Naive thymus-derived CD4-positive, alpha-beta T cell (primary cell): ENCODE measurements at regions not wholly inside any gene's neighbourhood (a gene's known extent, or its start where the extent isn't known, plus 50 kb on each side); places are given as distances from the start of the nearest gene placed in this dataset.

Experiments
- ATAC-seq: fragments of 150-1000 bp; cut with Tn5 transposase; 2 replicates; pipeline ENCODE4 v1.10.0; 2021; ENCODE audit warnings: mild to moderate bottlenecking, moderate library complexity
- CTCF ChIA-PET: fragments of 350-600 bp; sonication (Branson Sonifier 250); formaldehyde crosslinking; loops from one replicate; lab custom pipeline; 2021; ENCODE audit warnings: antibody characterized with exemption; lab: Charles Lee
- POLR2A ChIA-PET: fragments of 350-600 bp; sonication (Branson Sonifier 250); formaldehyde crosslinking; loops from one replicate; lab custom pipeline; 2021; ENCODE audit warnings: antibody characterized with exemption, inconsistent platforms; lab: Charles Lee
- DNase-seq, 9 donors: peaks; one replicate each; pipeline versions ENCODE4 v3.0.0 to v3.0.0-alpha.2; 2020 to 2022; ENCODE audit warnings: mixed read lengths in 1 of 9
- H3K27ac ChIP-seq: one replicate; pipeline ENCODE4 v1.7.0; 2013; ENCODE audit warnings: mild to moderate bottlenecking, low read depth, low read length, moderate library complexity
- H3K27me3 ChIP-seq, 2 donors: one replicate each; pipeline ENCODE4 v1.7.0; 2013; ENCODE audit warnings: low read length in 2 of 2, mild to moderate bottlenecking in 2 of 2, moderate library complexity in 2 of 2; ENCODE audit not compliant: control insufficient read depth in 2 of 2, insufficient read depth in 2 of 2
- H3K36me3 ChIP-seq, 3 experiments: 1 replicate in 2 of 3; 2 replicates in 1 of 3; pipeline ENCODE4 v1.7.0; 2013; ENCODE audit warnings: low read length in 3 of 3, mild to moderate bottlenecking in 3 of 3, moderate library complexity in 1 of 3; ENCODE audit not compliant: insufficient read depth in 3 of 3, control insufficient read depth in 2 of 3
- H3K4me1 ChIP-seq, 2 donors: one replicate each; pipeline ENCODE4 v1.7.0; 2013; ENCODE audit warnings: low read length in 2 of 2, mild to moderate bottlenecking in 2 of 2, moderate library complexity in 1 of 2; ENCODE audit not compliant: control insufficient read depth in 2 of 2, insufficient read depth in 2 of 2
- H3K4me3 ChIP-seq: 2 replicates; pipeline ENCODE4 v1.7.0; 2013; ENCODE audit warnings: mild to moderate bottlenecking, low read length
- H3K9me3 ChIP-seq, 3 experiments: 1 replicate in 2 of 3; 2 replicates in 1 of 3; pipeline ENCODE4 v1.7.0; 2013; ENCODE audit warnings: low read length in 3 of 3; ENCODE audit not compliant: control insufficient read depth in 2 of 3
- H3K27ac Mint-ChIP-seq, 9 donors: one replicate each; pipeline ENCODE4 v1.8.0; 2020 to 2022; ENCODE audit warnings: mixed read lengths in 9 of 9, mild to moderate bottlenecking in 8 of 9, moderate library complexity in 5 of 9, inconsistent platforms in 2 of 9
- H3K27me3 Mint-ChIP-seq, 5 donors: one replicate each; pipeline ENCODE4 v1.8.0; 2021 to 2022; ENCODE audit warnings: mixed read lengths in 5 of 5, mild to moderate bottlenecking in 1 of 5
- H3K36me3 Mint-ChIP-seq, 5 donors: one replicate each; pipeline ENCODE4 v1.8.0; 2020 to 2022; ENCODE audit warnings: mixed read lengths in 5 of 5, mild to moderate bottlenecking in 3 of 5, inconsistent platforms in 1 of 5
- H3K4me1 Mint-ChIP-seq, 7 donors: one replicate each; pipeline ENCODE4 v1.8.0; 2020 to 2022; ENCODE audit warnings: mixed read lengths in 7 of 7, mild to moderate bottlenecking in 3 of 7, inconsistent platforms in 1 of 7
- H3K4me3 Mint-ChIP-seq, 10 donors: one replicate each; pipeline ENCODE4 v1.8.0; 2020 to 2022; ENCODE audit warnings: mild to moderate bottlenecking in 10 of 10, mixed read lengths in 10 of 10, moderate library complexity in 6 of 10, inconsistent platforms in 2 of 10
- H3K9me3 Mint-ChIP-seq, 11 donors: one replicate each; pipeline ENCODE4 v1.8.0; 2020 to 2022; ENCODE audit warnings: mixed read lengths in 11 of 11, mild to moderate bottlenecking in 4 of 11, inconsistent platforms in 1 of 11, moderate library complexity in 1 of 11
- intact Hi-C, 2 donors: fragments of 100-400 bp; cut with micrococcal nuclease; formaldehyde crosslinking; loops; one replicate each; pipeline ENCODE4 v1.15.1; 2023

DNA sequence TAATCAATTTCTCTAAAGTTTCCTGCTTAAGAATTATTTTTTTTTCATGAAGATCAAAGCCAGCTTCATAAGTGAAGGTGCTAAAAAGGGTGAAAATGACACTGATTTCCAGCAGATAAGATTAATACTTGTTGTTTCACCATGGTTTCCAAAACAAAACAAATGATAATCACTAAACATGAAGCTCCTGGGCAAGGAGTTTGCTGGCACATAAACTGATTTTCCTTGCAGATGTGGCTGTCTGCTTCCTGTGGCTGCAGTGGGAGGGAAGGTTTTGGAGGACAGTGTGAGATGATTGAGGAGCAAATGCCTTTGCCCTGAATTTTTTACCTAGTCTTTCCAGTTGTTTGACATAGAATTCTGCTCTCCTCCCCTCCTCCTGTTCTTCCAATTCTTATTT, 228.8 kb downstream of the DIPK2A start:
- H3K4me1 ChIP-seq, result no peaks in the 10 kb centered on the region
- H3K4me3 ChIP-seq, result no peak overlapping the region
- Mint-ChIP-seq H3K9me3 (peaks cover 0 to 31% (median 6%) of the 10 kb centered on the region in 11 donors), H3K36me3 (no peaks in the 10 kb centered on the region), H3K4me1 (no peaks in the 10 kb centered on the region), H3K27ac (no peak overlapping the region), H3K4me3 (no peak overlapping the region), H3K27me3 (peaks cover 0 to 13% (median 9%) of the 10 kb centered on the region in 5 donors)
- no peaks in the 10 kb centered on the region for H3K36me3 ChIP-seq
- intact Hi-C loops, result no loop called here
- CTCF ChIA-PET, result no interaction called here
- DNase-seq (no peak), ATAC-seq (no peak)
- POLR2A ChIA-PET, result no interaction called here
- H3K27me3 ChIP-seq, result no peaks in the 10 kb centered on the region
- H3K27ac ChIP-seq, result no peak overlapping the region
- no peaks in the 10 kb centered on the region for H3K9me3 ChIP-seq

- Mint-ChIP-seq H3K4me3 (no peak overlapping the region), H3K27me3 (peaks cover 0 to 10% (median under 1%) of the 10 kb centered on the region in 5 donors), H3K36me3 (no peaks in the 10 kb centered on the region), H3K4me1 (no peaks in the 10 kb centered on the region), H3K9me3 (peaks cover 0 to 6% (median 0%) of the 10 kb centered on the region in 11 donors), H3K27ac (no peak overlapping the region)
- CTCF ChIA-PET, result no interaction called here
- no peak for DNase-seq
- POLR2A ChIA-PET, result no interaction called here
- no peak for ATAC-seq
- H3K27ac ChIP-seq, result no peak overlapping the region
- H3K4me1 ChIP-seq, result no peaks in the 10 kb centered on the region
- H3K4me3 ChIP-seq, result no peak overlapping the region
- intact Hi-C loops, result no loop called here
- no peaks in the 10 kb centered on the region for H3K36me3 ChIP-seq
- no peaks in the 10 kb centered on the region for H3K27me3 ChIP-seq
- no peaks in the 10 kb centered on the region for H3K9me3 ChIP-seq
Observed at GRCh38 chr3:144221761-144222160, 250.1 kb downstream of the DIPK2A start.

DNA sequence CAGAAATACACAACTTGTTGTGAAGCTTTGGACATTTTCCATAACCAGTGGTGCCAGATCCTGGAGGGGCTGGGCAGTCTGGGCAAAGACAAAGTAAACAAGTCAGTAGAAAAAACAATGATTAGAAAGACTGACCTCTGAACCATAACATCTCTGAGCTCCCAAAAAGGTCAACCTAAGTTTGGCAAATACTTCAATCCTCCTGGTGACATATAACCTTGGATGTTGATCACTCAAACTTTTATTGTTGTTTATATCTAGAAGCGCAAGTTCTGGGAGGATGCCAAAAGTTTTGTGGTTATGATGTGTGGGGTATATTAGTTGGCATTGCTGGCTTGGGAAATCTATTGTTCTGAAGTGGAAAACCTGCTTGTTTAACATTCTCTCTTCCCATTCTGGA, 257.7 kb downstream of the DIPK2A start:
- H3K36me3 Mint-ChIP-seq, result no peaks in the 10 kb centered on the region
- ChIA-PET POLR2A (no interaction called here), CTCF (no interaction called here)
- no peak overlapping the region for H3K4me3 Mint-ChIP-seq
- intact Hi-C loops, result no loop called here
- Histone ChIP-seq H3K36me3 (no peaks in the 10 kb centered on the region), H3K27ac (no peak overlapping the region), H3K4me1 (no peaks in the 10 kb centered on the region), H3K4me3 (no peak overlapping the region), H3K27me3 (no peaks in the 10 kb centered on the region), H3K9me3 (no peaks in the 10 kb centered on the region)
- peaks cover 0 to 2% (median 0%) of the 10 kb centered on the region in 11 donors for H3K9me3 Mint-ChIP-seq
- H3K4me1 Mint-ChIP-seq, result no peaks in the 10 kb centered on the region
- H3K27me3 Mint-ChIP-seq, result peaks cover 0 to 14% (median 9%) of the 10 kb centered on the region in 5 donors
- DNase-seq, result no peak
- H3K27ac Mint-ChIP-seq, result no peak overlapping the region
- no peak for ATAC-seq

- ATAC-seq (no peak), DNase-seq (no peak)
- ChIA-PET POLR2A (no interaction called here), CTCF (no interaction called here)
- no peaks in the 10 kb centered on the region for H3K9me3 ChIP-seq
- H3K4me3 ChIP-seq, result no peak overlapping the region
- Mint-ChIP-seq H3K27me3 (peaks cover 0 to 14% (median 9%) of the 10 kb centered on the region in 5 donors), H3K4me3 (no peak overlapping the region), H3K36me3 (no peaks in the 10 kb centered on the region), H3K27ac (no peak overlapping the region), H3K9me3 (peaks cover 0 to 2% (median 0%) of the 10 kb centered on the region in 11 donors), H3K4me1 (no peaks in the 10 kb centered on the region)
- H3K27ac ChIP-seq, result no peak overlapping the region
- no peaks in the 10 kb centered on the region for H3K4me1 ChIP-seq
- intact Hi-C loops, result no loop called here
- no peaks in the 10 kb centered on the region for H3K27me3 ChIP-seq
- no peaks in the 10 kb centered on the region for H3K36me3 ChIP-seq
Observed at GRCh38 chr3:144229953-144230352, 258.3 kb downstream of the DIPK2A start.

DNA sequence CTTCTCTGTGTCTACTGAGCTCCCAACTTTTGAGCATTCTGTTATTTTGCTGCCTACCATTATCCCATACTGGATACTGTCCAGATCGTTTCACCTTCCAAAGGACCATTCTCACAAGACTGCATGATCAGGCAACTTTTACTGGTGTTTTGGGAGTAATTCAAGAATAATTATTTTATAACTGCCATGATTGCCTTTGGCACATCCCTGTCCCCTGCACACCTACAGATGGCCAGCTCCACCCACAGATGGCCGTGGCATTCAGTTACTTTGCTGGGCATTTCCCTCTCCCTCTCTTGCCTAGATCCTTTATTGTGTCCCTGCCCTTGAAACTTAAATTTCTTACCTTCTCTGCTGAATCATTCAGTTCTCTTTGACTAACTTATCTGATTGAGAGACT, 263.9 kb downstream of the DIPK2A start:
- ATAC-seq (no peak), DNase-seq (no peak)
- intact Hi-C loops, result no loop called here
- Mint-ChIP-seq H3K4me3 (no peak overlapping the region), H3K27me3 (peaks cover 0 to 30% (median 18%) of the 10 kb centered on the region in 5 donors), H3K9me3 (peaks cover 0 to 6% (median 0%) of the 10 kb centered on the region in 11 donors), H3K27ac (no peak overlapping the region), H3K4me1 (no peaks in the 10 kb centered on the region), H3K36me3 (no peaks in the 10 kb centered on the region)
- Histone ChIP-seq H3K36me3 (no peaks in the 10 kb centered on the region), H3K27ac (no peak overlapping the region), H3K4me3 (no peak overlapping the region), H3K9me3 (no peaks in the 10 kb centered on the region), H3K27me3 (no peaks in the 10 kb centered on the region), H3K4me1 (no peaks in the 10 kb centered on the region)
- ChIA-PET CTCF (no interaction called here), POLR2A (no interaction called here)

DNA sequence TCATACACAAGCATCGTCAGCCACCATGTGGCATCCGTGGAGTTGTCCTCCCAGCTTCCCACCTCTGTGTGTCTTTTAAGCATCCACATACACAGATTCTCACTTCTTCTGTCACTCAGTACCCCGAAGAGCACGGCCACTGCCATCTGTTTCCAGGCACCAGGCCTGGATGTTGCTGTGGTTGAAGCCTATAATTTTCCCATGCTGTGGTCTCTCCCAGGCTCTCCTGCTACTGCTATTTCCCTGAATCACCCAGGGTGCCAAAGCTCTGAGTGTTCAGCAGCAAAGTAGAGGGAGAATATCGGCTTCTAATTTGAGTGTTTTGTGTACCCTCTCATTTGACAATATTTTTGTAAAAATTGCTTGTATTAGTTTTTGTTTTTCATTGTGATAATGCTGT, 265.7 kb downstream of the DIPK2A start:
- ChIA-PET CTCF (no interaction called here), POLR2A (no interaction called here)
- no peaks in the 10 kb centered on the region for H3K27me3 ChIP-seq
- H3K4me1 Mint-ChIP-seq, result no peaks in the 10 kb centered on the region
- no peak overlapping the region for H3K4me3 Mint-ChIP-seq
- DNase-seq, result no peak
- H3K9me3 ChIP-seq, result no peaks in the 10 kb centered on the region
- H3K4me3 ChIP-seq, result no peak overlapping the region
- intact Hi-C loops, result no loop called here
- H3K4me1 ChIP-seq, result no peaks in the 10 kb centered on the region
- H3K9me3 Mint-ChIP-seq, result peaks cover 0 to 6% (median 0%) of the 10 kb centered on the region in 11 donors
- ATAC-seq, result no peak
- H3K36me3 Mint-ChIP-seq, result no peaks in the 10 kb centered on the region
- H3K36me3 ChIP-seq, result no peaks in the 10 kb centered on the region
- H3K27me3 Mint-ChIP-seq, result peaks cover 0 to 33% (median 18%) of the 10 kb centered on the region in 5 donors
- no peak overlapping the region for H3K27ac Mint-ChIP-seq
- H3K27ac ChIP-seq, result no peak overlapping the region

- H3K4me1 ChIP-seq, result no peaks in the 10 kb centered on the region
- H3K27me3 ChIP-seq, result no peaks in the 10 kb centered on the region
- H3K27ac ChIP-seq, result no peak overlapping the region
- Mint-ChIP-seq H3K4me3 (no peak overlapping the region), H3K36me3 (no peaks in the 10 kb centered on the region), H3K4me1 (no peaks in the 10 kb centered on the region), H3K9me3 (peaks cover 0 to 3% (median 0%) of the 10 kb centered on the region in 11 donors), H3K27ac (no peak overlapping the region), H3K27me3 (peaks cover 0 to 36% (median 23%) of the 10 kb centered on the region in 5 donors)
- no peak for DNase-seq
- CTCF ChIA-PET, result no interaction called here
- POLR2A ChIA-PET, result no interaction called here
- intact Hi-C loops, result no loop called here
- no peaks in the 10 kb centered on the region for H3K36me3 ChIP-seq
- no peaks in the 10 kb centered on the region for H3K9me3 ChIP-seq
- ATAC-seq, result no peak
- H3K4me3 ChIP-seq, result no peak overlapping the region
Observed at GRCh38 chr3:144241404-144241803, 269.8 kb downstream of the DIPK2A start.
